GM19351 (cell line): ENCODE measurements at regions not wholly inside any gene's neighbourhood (a gene's known extent, or its start where the extent isn't known, plus 50 kb on each side); places are given as distances from the start of the nearest gene placed in this dataset.
"Not testable (repeated sequence)": the region's sequence is repeated elsewhere in the genome, so short reads cannot be mapped to it uniquely, and the experiment has no call there.

Experiments used
- ATAC-seq: cut with Tn5 transposase; IDR thresholded peaks from one replicate; pipeline ENCODE4 v1.9.1; 2021; ENCODE audit warnings: mild to moderate bottlenecking, moderate library complexity; ENCODE audit not compliant: unreplicated experiment

- not testable (repeated sequence) for ATAC-seq
Measured at GRCh38 chr17:34039759-34040555, 215.1 kb upstream of the CCL2 start.

- no peak for ATAC-seq
Measured at GRCh38 chr17:34045990-34046389, 209.1 kb upstream of the CCL2 start.

- ATAC-seq, result no peak
Measured at GRCh38 chr17:34051046-34051445, 204.0 kb upstream of the CCL2 start.

- no peak for ATAC-seq
Measured at GRCh38 chr17:34054495-34054894, 200.6 kb upstream of the CCL2 start.

- ATAC-seq, result no peak
Measured at GRCh38 chr17:34055606-34056005, 199.5 kb upstream of the CCL2 start.

- no peak for ATAC-seq
Measured at GRCh38 chr17:34059423-34060220, 195.5 kb upstream of the CCL2 start.

GRCh38 chr17:34066528-34066927, 188.6 kb upstream of the CCL2 start:
- no peak for ATAC-seq

GRCh38 chr17:34067011-34067410, 188.1 kb upstream of the CCL2 start:
- ATAC-seq, result no peak

- no peak for ATAC-seq
Measured at GRCh38 chr17:34068571-34068970, 186.5 kb upstream of the CCL2 start.

- ATAC-seq, result no peak
Measured at GRCh38 chr17:34070712-34071111, 184.4 kb upstream of the CCL2 start.

- ATAC-seq, result no peak
Measured at GRCh38 chr17:34071886-34072420, 183.1 kb upstream of the CCL2 start.

- no peak for ATAC-seq
Measured at GRCh38 chr17:34075076-34075475, 180.0 kb upstream of the CCL2 start.

GRCh38 chr17:34076743-34077631, 178.1 kb upstream of the CCL2 start:
- no peak for ATAC-seq

GRCh38 chr17:34081269-34081668, 173.8 kb upstream of the CCL2 start:
- no peak for ATAC-seq

GRCh38 chr17:34082404-34082803, 172.7 kb upstream of the CCL2 start:
- no peak for ATAC-seq

- ATAC-seq, result not testable (repeated sequence)
Measured at GRCh38 chr17:34089042-34089441, 166.0 kb upstream of the CCL2 start.

- ATAC-seq, result no peak
Measured at GRCh38 chr17:34090593-34090992, 164.5 kb upstream of the CCL2 start.

GRCh38 chr17:34091975-34092374, 163.1 kb upstream of the CCL2 start:
- no peak for ATAC-seq

- ATAC-seq, result no peak
Measured at GRCh38 chr17:34095106-34095505, 160.0 kb upstream of the CCL2 start.

- no peak for ATAC-seq
Measured at GRCh38 chr17:34098699-34099098, 156.4 kb upstream of the CCL2 start.
